ENCODE measurements at regions not wholly inside any gene's neighbourhood (a gene's known extent, or its start where the extent isn't known, plus 50 kb on each side); places are given as distances from the start of the nearest gene placed in this dataset.
A peak's percentile ranks its signal among the peaks of the same experiment; 100 is the strongest.
"Not testable (repeated sequence)": the region's sequence is repeated elsewhere in the genome, so short reads cannot be mapped to it uniquely, and the experiment has no call there.

DNA sequence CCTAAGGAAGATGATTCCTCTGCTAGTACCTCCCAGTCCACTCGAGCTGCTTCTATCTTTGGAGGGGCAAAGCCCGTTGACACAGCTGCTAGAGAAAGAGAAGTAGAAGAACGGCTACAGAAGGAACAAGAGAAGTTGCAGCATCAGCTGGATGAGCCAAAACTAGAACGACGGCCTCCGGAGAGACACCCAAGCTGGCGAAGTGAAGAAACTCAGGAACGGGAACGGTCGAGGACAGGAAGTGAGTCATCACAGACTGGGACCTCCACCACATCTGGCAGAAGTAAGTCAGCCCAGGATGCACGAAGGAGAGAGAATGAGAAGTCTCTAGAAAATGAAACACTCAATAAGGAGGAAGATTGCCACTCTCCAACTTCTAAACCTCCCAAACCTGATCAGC is 154.9 kb downstream of the HSD17B3 start:
- TF ChIP-seq, protein P1, sequence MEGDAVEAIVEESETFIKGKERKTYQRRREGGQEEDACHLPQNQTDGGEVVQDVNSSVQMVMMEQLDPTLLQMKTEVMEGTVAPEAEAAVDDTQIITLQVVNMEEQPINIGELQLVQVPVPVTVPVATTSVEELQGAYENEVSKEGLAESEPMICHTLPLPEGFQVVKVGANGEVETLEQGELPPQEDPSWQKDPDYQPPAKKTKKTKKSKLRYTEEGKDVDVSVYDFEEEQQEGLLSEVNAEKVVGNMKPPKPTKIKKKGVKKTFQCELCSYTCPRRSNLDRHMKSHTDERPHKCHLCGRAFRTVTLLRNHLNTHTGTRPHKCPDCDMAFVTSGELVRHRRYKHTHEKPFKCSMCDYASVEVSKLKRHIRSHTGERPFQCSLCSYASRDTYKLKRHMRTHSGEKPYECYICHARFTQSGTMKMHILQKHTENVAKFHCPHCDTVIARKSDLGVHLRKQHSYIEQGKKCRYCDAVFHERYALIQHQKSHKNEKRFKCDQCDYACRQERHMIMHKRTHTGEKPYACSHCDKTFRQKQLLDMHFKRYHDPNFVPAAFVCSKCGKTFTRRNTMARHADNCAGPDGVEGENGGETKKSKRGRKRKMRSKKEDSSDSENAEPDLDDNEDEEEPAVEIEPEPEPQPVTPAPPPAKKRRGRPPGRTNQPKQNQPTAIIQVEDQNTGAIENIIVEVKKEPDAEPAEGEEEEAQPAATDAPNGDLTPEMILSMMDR (IDR thresholded peaks at IDR 0.05): not testable (repeated sequence)
- not testable (repeated sequence) for TF ChIP-seq POLR2A (IDR thresholded peaks at IDR 0.05)
- TF ChIP-seq EP300 (IDR thresholded peaks at IDR 0.05): peak in 1 of 2 donors; percentile 60

All from tibial nerve (tissue), 4 donors.